Fibroblast of villous mesenchyme (primary cell): ENCODE measurements at regions not wholly inside any gene's neighbourhood (a gene's known extent, or its start where the extent isn't known, plus 50 kb on each side); places are given as distances from the start of the nearest gene placed in this dataset.

ENCODE experiments used
- DNase-seq: peaks from one replicate; pipeline ENCODE4 v3.0.0-alpha.2; 2010; ENCODE audit warnings: low read depth
- H3K4me3 ChIP-seq: 2 replicates; pipeline ENCODE4 v1.5.1; 2011; ENCODE audit warnings: low read depth, mild to moderate bottlenecking, low read length
- CTCF ChIP-seq: IDR thresholded peaks from 2 replicates; pipeline ENCODE4 v1.5.1; 2012; ENCODE audit warnings: low read depth, mild to moderate bottlenecking, low read length; ENCODE audit not compliant: insufficient read depth

DNA sequence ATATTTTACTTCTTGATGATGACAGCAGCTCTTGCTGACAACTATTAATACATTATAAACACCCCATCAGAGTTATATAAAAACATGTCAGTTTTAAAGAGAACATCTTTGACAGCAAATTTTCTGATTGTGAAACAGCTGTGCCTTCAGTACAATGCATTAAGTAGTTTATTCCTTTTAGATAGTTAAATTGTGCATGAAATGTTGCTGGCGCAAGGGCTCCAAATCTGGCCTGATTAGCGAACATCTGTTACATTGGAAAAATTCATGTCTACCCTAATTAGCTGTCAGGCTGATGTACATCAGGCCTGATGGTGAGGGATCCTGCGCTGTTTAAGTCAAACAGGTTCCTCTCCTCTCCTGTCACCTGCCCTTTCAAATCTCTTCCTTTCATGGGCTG, 171.9 kb upstream of the SP8 start:
- no peak for DNase-seq
- no peak overlapping the region for H3K4me3 ChIP-seq
- TF ChIP-seq CTCF, result no peak

DNA sequence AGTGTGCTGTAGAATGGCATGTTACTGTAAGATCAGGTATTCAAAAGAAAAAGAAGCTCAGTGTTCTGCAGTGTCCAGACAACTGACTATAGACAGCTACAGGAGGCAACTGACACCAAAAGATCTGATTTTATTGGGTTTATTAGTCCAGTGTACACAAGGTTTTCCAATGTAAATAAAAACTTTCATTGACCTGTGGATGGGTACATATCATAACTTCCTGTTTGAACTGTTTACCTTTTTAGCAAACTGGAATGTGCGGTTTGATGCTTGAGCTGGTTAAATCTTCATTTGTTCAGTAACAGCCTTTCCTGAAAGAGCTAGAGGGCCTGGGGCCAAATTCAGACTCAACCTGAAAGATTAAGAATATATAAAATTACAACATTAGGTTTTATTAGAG, 172.6 kb upstream of the SP8 start:
- no peak overlapping the region for H3K4me3 ChIP-seq
- no peak for TF ChIP-seq CTCF
- no peak for DNase-seq

GRCh38 chr7:20963556-20964280, 177.0 kb upstream of the SP8 start:
- no peak for DNase-seq
- H3K4me3 ChIP-seq, result no peak overlapping the region
- no peak for TF ChIP-seq CTCF

DNA sequence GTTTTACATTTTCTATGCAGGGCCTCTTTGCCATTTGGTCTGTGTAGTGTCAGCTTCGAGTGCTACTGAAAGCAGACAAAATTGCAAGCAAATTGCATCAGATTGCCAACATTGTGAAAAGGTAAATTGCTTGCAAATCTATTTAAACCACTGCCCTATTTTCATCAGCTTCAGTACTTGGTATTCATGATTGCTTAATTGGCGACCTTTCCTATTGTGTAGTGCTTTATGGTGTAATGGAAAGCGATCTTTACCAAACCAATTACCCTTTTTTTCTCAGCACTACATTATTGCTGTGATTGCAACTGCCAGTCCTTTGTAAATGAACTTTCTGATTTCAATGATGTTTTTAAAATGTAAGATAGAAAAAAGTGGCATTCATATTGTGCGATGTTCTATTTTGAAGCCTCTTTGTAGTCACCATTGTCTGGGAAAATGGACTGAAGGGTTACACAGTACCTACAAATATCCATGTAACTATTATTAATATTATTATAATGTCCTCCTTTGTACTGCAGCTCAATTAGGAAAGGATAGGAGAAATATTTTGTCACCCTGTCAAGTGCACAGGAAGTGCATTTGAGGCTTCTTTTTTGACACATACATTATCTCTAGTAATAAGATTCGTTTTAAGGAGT, 177.7 kb upstream of the SP8 start:
- H3K4me3 ChIP-seq, result no peak overlapping the region
- TF ChIP-seq CTCF, result no peak
- DNase-seq, result no peak

DNA sequence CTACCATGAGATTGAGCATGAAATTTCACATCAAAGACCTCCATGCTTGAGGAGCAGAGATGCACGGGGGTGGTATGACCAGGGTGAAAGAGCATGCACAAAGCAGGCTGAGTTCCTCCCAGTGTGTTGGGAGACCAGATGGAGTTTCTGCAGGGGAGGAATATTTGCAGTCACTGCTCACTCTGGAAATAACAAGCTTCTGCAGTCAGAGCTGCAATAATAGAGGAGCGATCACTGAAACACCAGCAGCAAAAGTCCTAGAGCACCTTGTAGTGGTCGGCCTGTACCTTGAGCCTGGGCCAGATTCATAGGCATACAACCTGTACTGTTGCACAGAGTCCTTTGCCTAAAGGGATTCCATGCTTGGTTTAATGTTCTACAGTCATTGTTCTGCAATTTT, 184.5 kb upstream of the SP8 start:
- TF ChIP-seq CTCF, result no peak
- no peak for DNase-seq
- no peak overlapping the region for H3K4me3 ChIP-seq

DNA sequence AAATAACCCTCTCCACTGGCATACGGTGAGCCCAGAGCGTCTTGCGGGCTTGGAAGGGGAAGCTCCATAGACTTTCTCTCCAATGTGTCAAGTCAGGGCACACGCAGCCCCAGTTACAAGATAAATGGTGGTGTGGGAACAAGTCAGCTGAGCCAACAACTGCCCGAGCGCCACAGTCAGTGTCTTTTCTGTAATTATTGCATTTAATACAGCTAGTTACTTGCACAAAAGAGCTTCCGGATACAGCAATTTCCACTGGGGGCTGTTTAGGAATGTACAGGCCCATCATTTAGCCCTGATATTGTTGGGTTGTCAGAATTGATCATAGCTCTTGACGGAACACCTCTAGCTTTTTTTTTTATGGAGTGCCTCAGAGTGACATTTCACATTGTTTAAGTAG, 193.5 kb upstream of the SP8 start:
- no peak for TF ChIP-seq CTCF
- no peak for DNase-seq
- H3K4me3 ChIP-seq, result no peak overlapping the region
